Mammary epithelial cell (primary cell): ENCODE measurements at regions not wholly inside any gene's neighbourhood (a gene's known extent, or its start where the extent isn't known, plus 50 kb on each side); places are given as distances from the start of the nearest gene placed in this dataset.

Experiments used
- CTCF ChIP-seq, 2 donors: IDR thresholded peaks in 1 of 2; conservative IDR thresholded peaks in 1 of 2; 2 replicates each; pipeline ENCODE4 v1.5.1; 2011 to 2012; ENCODE audit warnings: inconsistent platforms in 2 of 2, low read length in 2 of 2, mild to moderate bottlenecking in 2 of 2, control low read depth in 1 of 2, low read depth in 1 of 2; ENCODE audit not compliant: insufficient read depth in 1 of 2; ENCODE audit errors: extremely low read depth in 1 of 2
- EZH2 ChIP-seq: IDR thresholded peaks from 2 replicates; pipeline ENCODE4 v1.6.1; 2012; ENCODE audit warnings: low read length, inconsistent platforms, borderline replicate concordance

GRCh38 chr16:25413975-25414374 lies 156.3 kb upstream of the ZKSCAN2 start:
- TF ChIP-seq CTCF (conservative IDR thresholded peaks at IDR 0.05 in 1 of 2, IDR thresholded peaks at IDR 0.05 in 1 of 2; ENCODE audit: extremely low read depth in 1 of 2, insufficient read depth in 1 of 2, low read depth in 1 of 2, low read length in 2 of 2) (no peak), EZH2 (no peak)
